H1 (cell line): ENCODE measurements at regions not wholly inside any gene's neighbourhood (a gene's known extent, or its start where the extent isn't known, plus 50 kb on each side); places are given as distances from the start of the nearest gene placed in this dataset.

Experiments
- CTCF ChIA-PET: fragments of 300-600 bp; sonication (Branson Sonifier 250); formaldehyde crosslinking; loops from one replicate; lab custom pipeline; 2021; ENCODE audit not compliant: partially characterized antibody; lab: Charles Lee
- POLR2A ChIA-PET: fragments of 300-600 bp; sonication (Branson Sonifier 250); formaldehyde crosslinking; loops from one replicate; lab custom pipeline; 2021; ENCODE audit warnings: inconsistent platforms; ENCODE audit not compliant: partially characterized antibody; lab: Charles Lee
- DNase-seq, 2 experiments: peaks; one replicate each; pipeline versions ENCODE4 v3.0.0 to v3.0.0-alpha.2; 2010 to 2022; ENCODE audit warnings: low spot score in 2 of 2, low read depth in 1 of 2, mixed read lengths in 1 of 2
- FAIRE-seq: peaks from 2 replicates; lab custom pipeline; 2011; peaks lifted over from hg19 to GRCh38; lab: Jason Lieb, UNC
- H2AFZ ChIP-seq: 2 replicates; pipeline ENCODE4 v1.8.1; 2012; ENCODE audit warnings: low read length, inconsistent platforms
- H2AK5ac ChIP-seq: 2 replicates; pipeline ENCODE4 v1.6.1; 2013; ENCODE audit warnings: low read depth, low read length
- H2BK120ac ChIP-seq: replicated peaks from 2 replicates; pipeline ENCODE3; 2013; ENCODE audit warnings: low read depth, low read length, inconsistent platforms
- H2BK12ac ChIP-seq: 2 replicates; pipeline ENCODE4 v1.6.1; 2013; ENCODE audit warnings: low read depth, low read length
- H2BK15ac ChIP-seq: 2 replicates; pipeline ENCODE4 v1.6.1; 2013; ENCODE audit warnings: low read length
- H2BK20ac ChIP-seq: 2 replicates; pipeline ENCODE4 v1.6.1; 2013; ENCODE audit warnings: low read length
- H2BK5ac ChIP-seq: 2 replicates; pipeline ENCODE4 v1.6.1; 2013; ENCODE audit warnings: low read depth, low read length
- H3K14ac ChIP-seq: 2 replicates; pipeline ENCODE4 v1.6.1; 2013; ENCODE audit warnings: inconsistent platforms; ENCODE audit not compliant: insufficient read length
- H3K18ac ChIP-seq: 2 replicates; pipeline ENCODE4 v1.6.1; 2013; ENCODE audit warnings: low read length; ENCODE audit errors: extremely low read depth
- H3K23ac ChIP-seq: 2 replicates; pipeline ENCODE4 v1.6.1; 2013; ENCODE audit warnings: inconsistent platforms; ENCODE audit not compliant: insufficient read length
- H3K23me2 ChIP-seq: 2 replicates; pipeline ENCODE4 v1.6.1; 2013; ENCODE audit warnings: low read depth, low read length
- H3K27ac ChIP-seq: 2 replicates; pipeline ENCODE4 v1.6.1; 2011; ENCODE audit warnings: low read depth, low read length, inconsistent platforms
- H3K27me3 ChIP-seq, 4 experiments: replicated peaks in 1 of 4; 1 replicate in 1 of 4; 2 replicates in 3 of 4; pipeline versions ENCODE4 v1.6.1 to v1.8.1; 2011 to 2013; ENCODE audit warnings: low read length in 3 of 4, mild to moderate bottlenecking in 3 of 4, inconsistent platforms in 2 of 4, mixed read lengths in 2 of 4, moderate library complexity in 1 of 4; ENCODE audit not compliant: control insufficient read depth in 3 of 4, insufficient read depth in 3 of 4; ENCODE audit errors: extremely low read depth in 1 of 4
- H3K36me3 ChIP-seq, 4 experiments: 2 replicates each; pipeline versions ENCODE4 v1.6.1 to v1.8.1; 2011 to 2013; ENCODE audit warnings: mild to moderate bottlenecking in 4 of 4, low read length in 3 of 4, moderate library complexity in 2 of 4, control low read depth in 1 of 4, inconsistent platforms in 1 of 4; ENCODE audit not compliant: insufficient read depth in 4 of 4, control insufficient read depth in 2 of 4
- H3K4ac ChIP-seq: replicated peaks from 2 replicates; pipeline ENCODE3; 2013; ENCODE audit warnings: low read length, low read depth, mixed read lengths, inconsistent platforms; ENCODE audit not compliant: insufficient read length
- H3K4me1 ChIP-seq, 4 experiments: replicated peaks in 1 of 4; 1 replicate in 1 of 4; 2 replicates in 3 of 4; pipeline versions ENCODE4 v1.6.1 to v1.8.1; 2011 to 2013; ENCODE audit warnings: low read length in 3 of 4, inconsistent platforms in 2 of 4, mixed read lengths in 1 of 4; ENCODE audit not compliant: insufficient read depth in 4 of 4, control insufficient read depth in 3 of 4
- H3K4me2 ChIP-seq, 2 experiments: 2 replicates each; pipeline versions ENCODE4 v1.6.1 to v1.8.1; 2011 to 2013; ENCODE audit warnings: low read depth in 2 of 2, low read length in 2 of 2, control low read depth in 1 of 2, inconsistent platforms in 1 of 2, mild to moderate bottlenecking in 1 of 2; ENCODE audit not compliant: insufficient read depth in 1 of 2
- H3K4me3 ChIP-seq, 4 experiments: fragments of 200-600, 300-600 bp in 1 of 4; sonication (generic), shearing (Covaris generic), sonication (Bioruptor Twin) in 1 of 4; 2 replicates each; pipeline versions ENCODE4 v1.5.1 to v1.8.1; 2011 to 2016; ENCODE audit warnings: low read length in 4 of 4, low read depth in 3 of 4, control low read depth in 2 of 4, inconsistent platforms in 2 of 4, mild to moderate bottlenecking in 2 of 4, mixed read lengths in 1 of 4, moderate library complexity in 1 of 4; ENCODE audit not compliant: insufficient read depth in 2 of 4; ENCODE audit errors: extremely low read depth in 1 of 4
- H3K56ac ChIP-seq: replicated peaks from 2 replicates; pipeline ENCODE3; 2013; ENCODE audit warnings: low read depth, mild to moderate bottlenecking, mixed read lengths, low read length, inconsistent platforms; ENCODE audit not compliant: insufficient read length
- H3K79me1 ChIP-seq: 2 replicates; pipeline ENCODE4 v1.6.1; 2013; ENCODE audit warnings: low read depth, low read length, control low read depth
- H3K79me2 ChIP-seq, 2 experiments: 2 replicates each; pipeline versions ENCODE4 v1.6.1 to v1.8.1; 2012 to 2013; ENCODE audit warnings: low read length in 2 of 2, mild to moderate bottlenecking in 2 of 2, inconsistent platforms in 1 of 2; ENCODE audit not compliant: insufficient read depth in 2 of 2, control insufficient read depth in 1 of 2
- H3K9ac ChIP-seq, 4 experiments: replicated peaks in 1 of 4; 1 replicate in 1 of 4; 2 replicates in 3 of 4; pipeline versions ENCODE4 v1.6.1 to v1.8.1; 2011 to 2013; ENCODE audit warnings: low read depth in 3 of 4, low read length in 3 of 4, control low read depth in 2 of 4, mild to moderate bottlenecking in 2 of 4, moderate library complexity in 2 of 4, inconsistent platforms in 1 of 4; ENCODE audit errors: extremely low read depth in 1 of 4
- H3K9me3 ChIP-seq, 2 experiments: 2 replicates each; pipeline versions ENCODE4 v1.6.1 to v1.8.1; 2012 to 2013; ENCODE audit warnings: mild to moderate bottlenecking in 2 of 2, moderate library complexity in 2 of 2, control low read depth in 1 of 2, inconsistent platforms in 1 of 2, low read depth in 1 of 2, low read length in 1 of 2, mixed read lengths in 1 of 2; ENCODE audit not compliant: insufficient read depth in 2 of 2
- H4K20me1 ChIP-seq, 2 experiments: replicated peaks in 1 of 2; 2 replicates each; pipeline versions ENCODE3 to v1.8.1; 2011 to 2013; ENCODE audit warnings: inconsistent platforms in 2 of 2, low read length in 2 of 2, mild to moderate bottlenecking in 1 of 2; ENCODE audit not compliant: insufficient read depth in 2 of 2, control insufficient read depth in 1 of 2
- H4K5ac ChIP-seq: 2 replicates; pipeline ENCODE4 v1.6.1; 2013; ENCODE audit warnings: low read length, low read depth, mixed read lengths, inconsistent platforms; ENCODE audit not compliant: insufficient read length
- H4K8ac ChIP-seq: 2 replicates; pipeline ENCODE4 v1.8.0; 2013; ENCODE audit warnings: mild to moderate bottlenecking, moderate library complexity, low read length, inconsistent platforms; ENCODE audit not compliant: insufficient read depth; ENCODE audit errors: extremely low read depth
- H4K91ac ChIP-seq: replicated peaks from 2 replicates; pipeline ENCODE3; 2013; ENCODE audit warnings: low read length, mixed read lengths, inconsistent platforms; ENCODE audit not compliant: insufficient read length
- CBX5 ChIP-seq: fragments of 300-800, 300-1000 bp; sonication (generic); IDR thresholded peaks from 2 replicates; pipeline ENCODE4 v1.7.1; 2016; ENCODE audit warnings: antibody characterized with exemption, low read length, low read depth
- EP300 ChIP-seq, 2 experiments: IDR thresholded peaks; 1 replicate in 1 of 2; 2 replicates in 1 of 2; pipeline ENCODE4 v1.6.1; 2011 to 2012; ENCODE audit warnings: low read depth in 2 of 2, low read length in 2 of 2, mild to moderate bottlenecking in 2 of 2, borderline replicate concordance in 1 of 2, inconsistent platforms in 1 of 2, moderate library complexity in 1 of 2
- GTF2F1 ChIP-seq: IDR thresholded peaks from 2 replicates; pipeline ENCODE4 v1.6.1; 2012; ENCODE audit warnings: low read depth, low read length, improper control_type of control experiment, borderline replicate concordance
- JUN ChIP-seq: IDR thresholded peaks from 2 replicates; pipeline ENCODE4 v1.6.1; 2011; ENCODE audit warnings: low read depth, mild to moderate bottlenecking, improper control_type of control experiment, low read length
- POLR2A ChIP-seq, 2 experiments: IDR thresholded peaks; 1 replicate in 1 of 2; 2 replicates in 1 of 2; pipeline ENCODE4 v1.6.1; 2011; ENCODE audit warnings: low read depth in 2 of 2, low read length in 2 of 2, mild to moderate bottlenecking in 2 of 2; ENCODE audit errors: control extremely low read depth in 1 of 2
- POLR2AphosphoS5 ChIP-seq: IDR thresholded peaks from 2 replicates; pipeline ENCODE4 v1.6.1; 2011; ENCODE audit warnings: low read depth, low read length
- SIRT6 ChIP-seq: IDR thresholded peaks from one replicate; pipeline ENCODE4 v1.7.1; 2012; ENCODE audit warnings: low read length, inconsistent platforms
- SP2 ChIP-seq: IDR thresholded peaks from 2 replicates; pipeline ENCODE4 v1.6.1; 2012; ENCODE audit warnings: mild to moderate bottlenecking, low read length, inconsistent platforms
- SRF ChIP-seq: IDR thresholded peaks from 2 replicates; pipeline ENCODE4 v1.6.1; 2011; ENCODE audit warnings: mild to moderate bottlenecking, low read depth, low read length, moderate library complexity
- TBP ChIP-seq: IDR thresholded peaks from 2 replicates; pipeline ENCODE4 v1.6.1; 2011; ENCODE audit warnings: low read depth, low read length, improper control_type of control experiment
- YY1 ChIP-seq: IDR thresholded peaks from 2 replicates; pipeline ENCODE4 v1.6.1; 2011; ENCODE audit warnings: low read depth, mild to moderate bottlenecking, low read length
- ZNF274 ChIP-seq: IDR thresholded peaks from 2 replicates; pipeline ENCODE4 v1.7.0; 2012; ENCODE audit warnings: low read length, borderline replicate concordance; ENCODE audit errors: extremely low read depth
- WGBS, 2 experiments: shearing (Covaris generic) in 1 of 2; methylation state at CpG; one replicate each; pipeline versions ENCODE4 v1.1.6 to v1.1.7; 2013 to 2015; ENCODE audit warnings: low lambda C conversion rate in 2 of 2, mixed read lengths in 2 of 2, inconsistent platforms in 1 of 2, low coverage in 1 of 2, missing lambda C conversion rate in 1 of 2; ENCODE audit not compliant: insufficient replicate concordance in 2 of 2, insufficient coverage in 1 of 2, insufficient read length in 1 of 2; ENCODE audit errors: extremely low coverage in 1 of 2, missing lambda C conversion rate in 1 of 2; 5-methylcytosine and 5-hydroxymethylcytosine counted together
- TF ChIP-seq, protein P1 (sequence below), 3 experiments: IDR thresholded peaks; 1 replicate in 2 of 3; 2 replicates in 1 of 3; pipeline versions ENCODE4 v1.5.1 to v1.6.1; 2011; ENCODE audit warnings: low read length in 3 of 3, mild to moderate bottlenecking in 3 of 3, inconsistent platforms in 2 of 3, low read depth in 1 of 3, moderate library complexity in 1 of 3; ENCODE audit not compliant: insufficient read depth in 1 of 3; ENCODE audit errors: control extremely low read depth in 1 of 3
- TF ChIP-seq, protein P2 (sequence below): IDR thresholded peaks from 2 replicates; pipeline ENCODE4 v1.6.1; 2012; ENCODE audit warnings: inconsistent platforms

DNA sequence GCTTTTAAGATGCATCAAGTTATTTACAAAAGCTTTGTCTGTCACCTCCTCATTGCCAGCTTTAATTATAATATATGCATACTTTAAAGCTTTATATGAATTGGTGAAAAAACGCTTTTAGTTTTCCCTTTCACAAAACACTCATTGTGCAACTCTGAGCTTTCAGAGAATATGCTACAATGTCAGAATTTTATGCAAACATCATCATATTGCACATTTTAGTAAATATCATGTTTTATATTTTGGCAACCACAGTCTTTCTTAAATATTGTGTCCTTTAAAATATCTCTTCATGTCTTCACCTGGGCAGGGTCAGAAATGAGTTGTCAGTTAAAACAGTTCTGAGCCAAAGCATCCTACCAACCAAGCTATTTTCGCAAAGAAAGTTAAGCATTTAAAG is 601.1 kb upstream of the RORB start:
- Histone ChIP-seq H2BK20ac (no peak overlapping the region), H3K79me2 (no peaks in the 10 kb centered on the region), H2BK15ac (no peak overlapping the region), H3K79me1 (no peaks in the 10 kb centered on the region), H4K91ac (no peak overlapping the region), H4K5ac (no peak overlapping the region), H2BK12ac (no peak overlapping the region), H3K4me2 (no peak overlapping the region), H3K4me3 (no peak overlapping the region), H3K23me2 (no peaks in the 10 kb centered on the region), H3K18ac (no peak overlapping the region), H4K8ac (no peak overlapping the region), H2BK5ac (no peak overlapping the region), H3K27ac (no peak overlapping the region), H3K9ac (no peak overlapping the region), H2BK120ac (no peak overlapping the region), H3K4me1 (no peaks in the 10 kb centered on the region), H2AFZ (no peak overlapping the region), H3K23ac (no peak overlapping the region), H4K20me1 (no peaks in the 10 kb centered on the region), H2AK5ac (no peak overlapping the region), H3K9me3 (no peaks in the 10 kb centered on the region), H3K56ac (no peak overlapping the region), H3K36me3 (no peaks in the 10 kb centered on the region), H3K14ac (no peak overlapping the region), H3K4ac (no peak overlapping the region), H3K27me3 (no peaks in the 10 kb centered on the region)
- FAIRE-seq (no peak), DNase-seq (no peak)
- POLR2A ChIA-PET: no interaction called here
- CTCF ChIA-PET: interaction anchor here (1.5 kb wide), 1 partner anchor 20 kb away, joined by 3 read pairs; no protein-coding TSS in a partner anchor
- 90% methylated on average over 2 of the region's 2 CpGs; no CpG with 5 or more reads in 1 of the 2 experiments for WGBS, 2 experiments
- TF ChIP-seq ZNF274: no peak
- no peak for TF ChIP-seq SRF
- no peak for TF ChIP-seq GTF2F1
- no peak for TF ChIP-seq CBX5
- no peak for TF ChIP-seq SP2
- TF ChIP-seq, protein P1, sequence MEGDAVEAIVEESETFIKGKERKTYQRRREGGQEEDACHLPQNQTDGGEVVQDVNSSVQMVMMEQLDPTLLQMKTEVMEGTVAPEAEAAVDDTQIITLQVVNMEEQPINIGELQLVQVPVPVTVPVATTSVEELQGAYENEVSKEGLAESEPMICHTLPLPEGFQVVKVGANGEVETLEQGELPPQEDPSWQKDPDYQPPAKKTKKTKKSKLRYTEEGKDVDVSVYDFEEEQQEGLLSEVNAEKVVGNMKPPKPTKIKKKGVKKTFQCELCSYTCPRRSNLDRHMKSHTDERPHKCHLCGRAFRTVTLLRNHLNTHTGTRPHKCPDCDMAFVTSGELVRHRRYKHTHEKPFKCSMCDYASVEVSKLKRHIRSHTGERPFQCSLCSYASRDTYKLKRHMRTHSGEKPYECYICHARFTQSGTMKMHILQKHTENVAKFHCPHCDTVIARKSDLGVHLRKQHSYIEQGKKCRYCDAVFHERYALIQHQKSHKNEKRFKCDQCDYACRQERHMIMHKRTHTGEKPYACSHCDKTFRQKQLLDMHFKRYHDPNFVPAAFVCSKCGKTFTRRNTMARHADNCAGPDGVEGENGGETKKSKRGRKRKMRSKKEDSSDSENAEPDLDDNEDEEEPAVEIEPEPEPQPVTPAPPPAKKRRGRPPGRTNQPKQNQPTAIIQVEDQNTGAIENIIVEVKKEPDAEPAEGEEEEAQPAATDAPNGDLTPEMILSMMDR (IDR thresholded peaks at IDR 0.05; ENCODE audit: control extremely low read depth in 1 of 3, insufficient read depth in 1 of 3, low read depth in 1 of 3, low read length in 3 of 3): no peak
- TF ChIP-seq SIRT6: no peak
- TF ChIP-seq JUN: no peak
- no peak for TF ChIP-seq TBP
- TF ChIP-seq EP300 (IDR thresholded peaks at IDR 0.05; ENCODE audit: borderline replicate concordance in 1 of 2, low read depth in 2 of 2, low read length in 2 of 2): no peak
- no peak for TF ChIP-seq YY1
- TF ChIP-seq POLR2AphosphoS5: no peak
- TF ChIP-seq, protein P2, sequence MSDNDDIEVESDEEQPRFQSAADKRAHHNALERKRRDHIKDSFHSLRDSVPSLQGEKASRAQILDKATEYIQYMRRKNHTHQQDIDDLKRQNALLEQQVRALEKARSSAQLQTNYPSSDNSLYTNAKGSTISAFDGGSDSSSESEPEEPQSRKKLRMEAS: no peak
- no peak for TF ChIP-seq POLR2A (IDR thresholded peaks at IDR 0.05; ENCODE audit: control extremely low read depth in 1 of 2, low read depth in 2 of 2, low read length in 2 of 2)
